ENCODE measurements at regions not wholly inside any gene's neighbourhood (a gene's known extent, or its start where the extent isn't known, plus 50 kb on each side); places are given as distances from the start of the nearest gene placed in this dataset.

GRCh38 chr11:119831011-119831410 lies 102.0 kb upstream of the NECTIN1 start:
- TF ChIP-seq CTCF (IDR thresholded peaks at IDR 0.05), result no peak
- TF ChIP-seq POLR2A (IDR thresholded peaks at IDR 0.05), result no peak
